NCI-H1694 (cell line): ENCODE measurements at regions not wholly inside any gene's neighbourhood (a gene's known extent, or its start where the extent isn't known, plus 50 kb on each side); places are given as distances from the start of the nearest gene placed in this dataset.
"Not testable (repeated sequence)": the region's sequence is repeated elsewhere in the genome, so short reads cannot be mapped to it uniquely, and the experiment has no call there.

Source experiments
- DNase-seq: peaks from one replicate; lab custom pipeline; 2025; lab: John Stamatoyannopoulos, UW

DNA sequence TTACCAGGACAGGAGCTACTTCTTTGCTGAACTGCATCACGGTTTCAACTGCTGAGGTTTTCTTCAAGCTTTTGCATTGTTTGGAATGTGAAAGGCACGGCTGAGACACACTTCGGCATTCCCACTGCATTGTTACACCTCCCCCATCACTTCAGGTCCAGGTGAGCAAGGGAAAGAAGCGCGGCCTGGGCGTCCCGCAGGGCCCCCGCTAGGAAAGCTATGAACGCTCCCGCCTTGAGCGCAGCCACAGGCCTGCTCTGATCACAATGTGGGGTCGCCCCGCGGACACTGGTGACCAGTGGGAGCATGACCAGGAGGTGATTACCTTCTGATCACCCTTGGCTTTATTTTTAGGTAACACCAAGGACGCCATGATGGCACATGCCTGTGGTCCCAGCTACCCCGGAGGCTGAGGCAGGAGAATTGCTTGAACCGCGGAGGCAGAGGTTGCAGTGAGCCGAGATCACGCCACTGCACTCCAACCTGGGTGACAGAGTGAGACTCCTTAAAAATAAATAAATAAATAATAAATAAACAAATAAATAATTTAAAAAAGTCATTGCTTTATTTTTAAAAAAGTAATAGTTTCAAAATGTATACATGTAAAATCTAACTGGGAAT is 82.2 kb upstream of the ANTXRL start:
- not testable (repeated sequence) for DNase-seq

DNA sequence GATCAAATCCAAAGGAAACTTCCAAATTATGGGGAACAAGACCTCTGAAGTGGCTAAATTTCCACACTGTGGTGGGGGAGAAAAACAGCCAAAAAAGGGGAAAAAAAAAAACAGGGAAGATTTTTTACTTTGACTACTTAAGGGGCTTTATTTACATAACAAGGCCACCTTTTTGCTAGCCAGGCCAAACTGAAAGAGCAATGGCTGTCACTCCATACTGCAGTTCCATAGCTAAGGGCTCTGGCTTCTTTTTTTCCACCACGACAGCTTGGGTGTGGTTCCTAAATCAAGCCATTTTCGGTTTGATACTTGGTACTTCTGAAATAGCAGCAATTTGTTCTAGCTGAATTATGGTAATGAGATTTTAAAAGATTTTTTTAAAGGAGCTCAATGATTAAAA is 76.4 kb upstream of the ANTXRL start:
- not testable (repeated sequence) for DNase-seq

DNA sequence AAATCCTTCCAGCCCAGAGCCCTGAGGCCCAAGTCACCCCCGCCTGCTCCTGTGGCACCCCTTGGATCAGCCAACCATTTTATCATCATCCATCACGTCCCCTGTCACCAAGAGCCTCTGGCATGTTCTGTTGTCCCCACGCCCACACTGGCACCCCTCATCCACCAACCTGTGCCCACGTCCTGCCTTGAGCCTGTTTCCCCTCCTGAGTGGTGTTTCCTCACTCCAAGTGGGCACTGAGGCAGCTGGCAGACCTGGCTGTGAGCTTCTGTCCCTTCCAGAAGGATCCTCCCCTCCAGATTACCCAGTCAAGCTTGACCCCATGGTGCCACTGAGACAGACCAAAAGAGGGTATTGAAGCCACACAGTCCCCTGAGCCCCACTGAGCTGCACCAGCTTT is 71.4 kb upstream of the ANTXRL start:
- DNase-seq, result no peak

DNA sequence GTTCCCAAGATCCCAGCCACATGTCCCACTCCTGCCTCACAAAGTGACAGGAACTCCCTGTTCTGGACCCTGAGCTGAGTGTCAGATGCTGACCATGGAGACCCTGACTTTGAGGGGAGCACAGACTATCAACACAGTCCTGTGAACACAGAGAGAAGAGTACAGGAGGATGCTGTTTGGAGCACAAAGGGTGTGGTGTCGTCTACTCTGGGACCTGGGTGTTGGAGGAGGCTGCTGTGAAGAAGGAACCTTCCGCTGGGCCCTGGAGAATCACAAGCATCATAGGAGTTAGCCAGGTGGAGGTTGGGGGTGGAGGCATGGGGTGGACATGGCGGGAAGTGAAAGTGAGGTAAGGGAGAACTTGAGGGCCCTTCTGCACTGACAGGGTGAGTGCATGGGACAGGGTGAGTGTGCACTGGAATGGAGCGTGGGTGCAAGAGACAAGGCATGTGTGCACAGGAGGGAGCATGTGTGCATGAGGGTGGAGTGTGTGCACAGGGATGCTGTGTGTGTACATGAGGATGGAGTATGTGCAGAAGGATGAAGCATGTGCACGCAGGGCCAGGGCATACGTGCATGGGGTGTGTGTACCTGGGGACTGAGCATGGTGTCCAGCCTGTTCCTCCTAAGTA is 70.7 kb upstream of the ANTXRL start:
- DNase-seq, result no peak

DNA sequence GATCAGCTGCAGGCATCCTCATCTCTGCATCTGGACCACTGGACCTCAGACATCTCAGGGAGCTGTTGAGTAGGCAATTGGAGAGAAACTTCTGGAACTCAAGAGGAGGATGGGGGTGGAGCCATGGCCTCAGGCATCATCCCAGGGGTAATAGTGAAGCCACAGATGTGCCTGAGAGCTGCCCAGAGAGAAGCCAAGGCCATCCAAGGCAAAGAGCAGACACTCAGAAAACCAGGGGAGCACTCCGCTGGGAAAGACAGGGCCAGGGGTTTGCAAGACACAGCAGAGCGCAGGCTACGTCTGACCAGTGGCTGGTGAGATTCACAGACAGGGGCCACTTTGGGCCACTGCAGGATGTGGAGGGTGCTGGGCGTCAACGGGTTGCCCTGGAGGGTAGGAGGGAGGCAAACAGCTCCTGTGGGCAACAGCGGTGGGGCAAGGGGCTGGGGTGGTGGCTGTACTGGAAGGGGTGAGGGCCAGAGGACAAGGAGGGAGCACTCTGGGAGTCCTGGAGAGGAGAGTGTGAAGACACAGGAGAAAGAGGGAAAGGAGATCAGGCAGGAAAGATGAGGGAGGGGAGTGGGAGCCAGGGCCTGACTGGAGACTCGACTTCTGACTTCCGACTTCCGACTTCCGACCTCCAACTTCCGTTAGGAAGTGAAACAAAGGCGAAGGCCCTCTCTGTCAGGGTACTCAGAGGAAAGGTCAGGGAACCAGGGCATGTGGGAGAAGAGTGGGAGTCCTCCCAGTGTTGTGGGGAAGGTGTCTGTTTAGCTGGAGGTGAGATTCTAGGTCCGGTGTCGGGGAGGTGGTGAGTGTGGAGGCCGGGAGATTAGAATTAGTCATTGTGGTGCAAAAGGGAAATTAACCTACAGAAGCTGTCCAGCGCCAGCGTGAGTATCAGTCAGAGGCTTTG is 69.7 kb upstream of the ANTXRL start:
- DNase-seq, result no peak

DNA sequence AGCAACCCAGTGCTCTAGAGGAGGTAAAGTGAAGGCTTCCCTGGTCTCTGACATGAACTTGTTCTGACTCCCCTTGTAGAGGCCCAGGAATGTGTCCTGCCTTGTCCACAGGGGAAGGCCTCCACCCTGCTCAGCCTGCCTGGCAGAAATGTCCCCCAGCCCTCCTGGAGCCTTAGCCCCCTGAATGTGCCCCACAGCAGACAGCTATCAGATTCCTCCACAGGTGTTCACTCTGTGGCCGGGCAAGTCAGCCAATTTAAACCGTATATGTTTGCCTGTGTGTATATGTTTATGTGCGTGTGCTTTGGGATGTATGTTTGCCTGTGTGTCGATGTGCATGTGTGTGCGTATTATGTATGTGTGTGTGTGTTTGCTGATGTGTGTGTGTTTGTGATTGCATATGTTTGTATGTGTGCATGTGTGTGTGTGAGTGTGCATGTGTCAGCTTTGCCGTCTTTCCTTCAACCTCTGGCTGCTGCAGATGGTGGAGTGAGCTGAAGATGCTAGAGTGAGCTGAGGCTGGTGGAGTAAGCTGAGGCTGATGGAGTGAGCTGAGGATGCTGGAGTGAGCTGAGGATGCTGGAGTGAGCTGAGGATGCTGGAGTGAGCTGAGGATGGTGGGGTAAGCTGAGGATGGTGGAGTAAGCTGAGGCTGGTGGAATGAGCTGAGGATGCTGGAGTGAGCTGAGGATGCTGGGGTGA is 68.9 kb upstream of the ANTXRL start:
- no peak for DNase-seq

DNA sequence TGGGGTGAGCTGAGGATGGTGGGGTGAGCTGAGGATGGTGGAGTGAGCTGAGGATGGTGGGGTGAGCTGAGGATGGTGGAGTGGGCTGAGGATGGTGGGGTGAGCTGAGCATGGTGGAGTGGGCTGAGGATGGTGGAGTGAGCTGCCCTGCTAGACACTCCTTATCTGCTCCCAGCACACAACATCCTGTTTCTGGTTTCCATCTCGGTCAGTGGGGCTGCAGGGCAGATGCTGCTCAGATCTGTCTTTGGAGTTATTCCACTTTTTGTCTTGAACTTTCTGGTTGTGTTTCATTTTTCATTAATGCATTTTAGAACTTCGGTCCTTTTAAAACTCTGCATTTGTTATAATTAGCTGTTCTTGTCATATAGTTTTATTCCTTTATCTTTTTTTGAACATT is 67.9 kb upstream of the ANTXRL start:
- no peak for DNase-seq

DNA sequence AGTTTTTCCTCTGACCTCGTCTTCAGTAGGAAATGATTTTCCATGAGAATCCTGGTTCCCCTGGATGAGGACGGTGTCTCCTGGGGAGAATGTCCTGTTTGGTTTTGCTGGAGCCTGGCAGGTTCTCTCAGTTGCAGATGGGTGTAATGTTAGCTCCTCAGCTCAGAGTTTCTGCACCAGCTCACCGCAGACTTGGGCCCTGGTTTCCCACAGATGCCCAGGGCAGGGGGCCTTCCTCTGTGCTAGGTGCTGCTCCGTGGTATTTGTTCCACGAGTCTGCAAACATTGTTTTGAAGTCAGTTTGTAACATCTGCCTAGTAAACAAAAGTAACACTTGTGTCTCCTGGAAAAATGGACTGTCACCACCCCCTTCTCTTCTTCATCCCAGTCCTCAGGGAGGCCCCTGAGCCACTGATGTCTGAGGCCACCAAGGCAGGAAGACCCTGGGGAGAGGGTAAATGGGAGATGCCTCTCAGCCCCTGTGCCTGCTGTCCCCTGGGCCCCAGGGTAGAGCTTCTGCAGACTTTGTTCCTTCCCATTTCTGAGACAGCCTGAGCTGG is 67.3 kb upstream of the ANTXRL start:
- not testable (repeated sequence) for DNase-seq

DNA sequence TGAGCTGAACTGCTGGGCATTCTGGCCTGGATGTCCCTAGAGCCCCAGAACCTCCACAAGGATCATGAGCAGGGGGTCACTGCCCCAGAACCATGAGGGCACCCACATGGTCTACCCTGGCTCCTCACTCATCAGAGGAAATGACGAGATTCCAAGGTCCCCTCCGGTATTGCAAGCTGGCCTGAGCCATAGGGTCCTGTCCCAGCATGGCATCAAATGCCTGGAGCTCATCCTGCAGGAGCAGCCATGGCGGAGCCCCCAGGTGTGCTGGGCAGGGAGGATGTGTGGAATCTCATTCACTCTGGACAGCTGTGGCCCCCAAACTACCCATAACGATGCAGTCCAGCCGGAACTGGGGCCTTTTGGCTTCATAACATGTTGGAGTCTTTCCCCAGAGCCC is 66.6 kb upstream of the ANTXRL start:
- no peak for DNase-seq

DNA sequence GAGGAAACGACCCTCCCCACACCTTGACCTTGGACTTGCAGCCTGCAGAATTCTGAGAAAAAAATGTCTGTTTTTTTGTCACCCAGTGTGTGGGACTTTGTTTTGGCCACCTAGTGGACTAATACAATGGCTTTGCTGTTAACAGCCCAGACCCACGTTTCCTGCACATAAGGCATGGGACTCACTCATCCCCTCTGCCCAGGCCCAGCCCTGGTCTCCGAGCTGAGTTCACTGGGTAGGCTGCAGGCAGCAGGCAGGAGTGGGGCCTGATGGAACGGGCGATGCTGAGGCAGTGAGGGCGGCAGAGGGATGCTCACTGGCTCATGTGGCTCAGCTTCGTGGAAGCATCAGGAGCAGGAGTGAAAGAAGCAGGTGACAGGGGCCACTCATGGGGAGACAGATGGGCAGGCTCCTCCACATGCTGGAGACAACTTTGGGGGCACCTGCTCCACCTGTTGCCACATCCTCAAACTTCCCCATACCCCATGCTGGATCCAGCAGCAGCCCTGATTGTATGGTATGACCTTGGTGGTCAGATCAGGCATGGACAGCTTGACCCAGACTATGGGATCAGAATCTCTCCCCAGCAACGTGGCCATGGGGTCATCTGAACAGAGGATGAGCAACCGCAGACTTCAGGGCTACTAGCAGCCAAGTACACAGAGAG is 65.8 kb upstream of the ANTXRL start:
- DNase-seq, result no peak

DNA sequence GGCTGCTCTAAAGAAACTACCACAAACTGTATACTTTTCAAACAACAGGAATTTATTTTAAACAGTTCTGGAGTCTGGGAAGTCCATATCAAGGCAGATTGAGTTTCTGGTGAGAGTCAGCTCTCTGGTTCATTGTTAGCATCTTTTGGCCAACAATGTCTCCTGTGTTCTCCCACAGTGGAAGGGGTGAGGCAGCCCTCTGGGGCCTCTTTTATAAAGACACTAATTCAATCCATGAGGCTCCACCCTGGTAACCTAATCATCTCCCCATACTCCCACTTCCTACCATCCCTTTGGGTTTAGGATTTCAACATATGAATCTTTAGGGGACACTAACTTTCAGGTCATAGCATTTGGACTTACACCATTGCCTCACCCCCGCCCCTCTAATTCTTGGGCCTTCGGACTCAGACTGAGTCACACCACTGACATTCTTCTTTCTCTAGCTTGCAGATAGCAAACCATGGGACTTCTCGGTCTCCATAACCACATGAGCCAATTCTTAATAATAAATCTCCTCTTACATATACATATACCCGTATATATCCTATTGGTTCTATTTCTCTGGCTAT is 64.3 kb upstream of the ANTXRL start:
- no peak for DNase-seq

DNA sequence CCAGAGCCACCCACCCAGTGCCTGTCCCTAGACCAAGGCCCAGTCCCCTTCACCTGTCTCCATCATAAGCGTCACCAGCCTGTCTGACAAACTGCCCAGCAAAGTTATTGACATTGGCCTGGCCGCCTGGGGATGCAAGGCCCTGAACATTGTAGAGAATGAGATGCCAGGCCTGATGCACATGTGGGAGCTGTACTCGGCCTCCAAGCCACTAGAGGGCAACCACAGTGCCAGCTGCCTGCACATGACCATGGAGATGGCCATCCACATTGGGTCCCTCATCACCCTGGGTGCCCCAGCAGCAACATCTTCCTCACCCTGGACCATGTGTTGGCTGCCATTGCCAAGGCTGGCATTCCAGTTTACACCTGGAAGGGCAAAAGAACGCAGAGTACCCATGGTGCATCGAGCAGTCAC is 63.7 kb upstream of the ANTXRL start:
- no peak for DNase-seq

DNA sequence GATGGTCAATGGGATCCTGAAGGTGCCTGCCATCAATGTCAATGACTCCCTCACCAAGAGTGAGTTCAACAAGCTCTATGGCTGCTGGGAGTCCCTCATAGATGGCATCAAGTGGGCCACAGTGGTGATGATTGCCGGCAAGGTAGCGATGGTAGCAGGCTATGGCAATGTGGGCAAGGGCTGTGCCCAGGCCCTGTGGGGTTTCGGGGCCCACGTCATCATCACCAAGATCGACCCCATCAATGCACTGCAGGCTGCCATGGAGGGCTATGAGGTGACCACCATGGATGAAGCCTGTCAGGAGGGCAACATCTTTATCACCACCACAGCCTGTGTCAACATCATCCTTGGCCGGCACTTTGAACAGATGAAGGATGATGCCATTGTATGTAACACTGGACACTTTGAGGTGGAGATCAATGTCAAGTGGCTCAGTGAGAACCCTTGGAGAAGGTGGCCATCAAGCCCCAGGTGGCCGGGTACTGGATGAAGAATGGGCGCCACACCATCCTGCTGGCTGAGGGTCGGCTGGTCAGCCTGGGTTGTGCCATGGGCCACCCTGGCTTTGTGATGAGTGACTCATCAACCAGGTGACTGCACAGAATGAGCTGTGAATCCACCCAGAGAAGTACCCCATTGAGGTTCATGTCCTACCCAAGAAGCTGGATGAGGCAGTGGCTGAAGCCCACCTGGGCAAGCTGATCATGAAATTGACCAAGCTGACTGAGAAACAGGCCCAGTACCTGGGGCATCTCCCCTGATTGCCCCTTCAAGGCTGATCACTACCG is 63.0 kb upstream of the ANTXRL start:
- no peak for DNase-seq

DNA sequence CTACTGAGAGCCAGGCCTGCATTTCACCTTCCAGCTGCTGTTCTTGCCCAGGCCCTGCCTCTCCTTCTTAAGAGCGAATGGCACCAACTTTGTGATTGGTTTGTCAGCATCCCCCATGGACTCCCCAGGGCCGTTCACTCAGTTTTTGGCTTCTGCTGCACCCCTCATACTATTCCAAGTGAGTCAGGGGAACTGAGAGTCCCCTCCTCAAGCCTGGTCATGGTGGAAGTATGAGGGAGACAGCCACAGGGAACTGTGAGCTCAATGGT is 62.4 kb upstream of the ANTXRL start:
- DNase-seq, result no peak

DNA sequence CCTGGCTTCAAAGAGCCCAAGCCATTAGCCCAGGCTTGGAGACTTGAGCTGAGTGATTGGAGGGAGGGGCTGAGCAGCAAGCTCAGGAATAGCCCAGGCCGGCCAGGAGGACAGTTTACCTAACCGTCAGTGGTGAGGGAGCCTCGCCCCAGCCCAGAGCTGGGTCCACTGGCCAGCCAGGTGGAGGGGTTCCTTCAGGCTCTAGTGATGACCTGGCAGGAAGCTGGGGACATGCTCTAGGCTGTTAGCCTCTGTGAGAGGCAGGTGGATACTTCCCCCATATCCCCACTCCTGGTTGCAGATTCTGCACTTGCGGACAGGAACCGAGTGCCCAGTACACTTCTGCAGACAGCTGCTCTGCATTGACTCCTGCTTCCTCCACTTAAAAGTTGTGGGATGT is 61.2 kb upstream of the ANTXRL start:
- no peak for DNase-seq

DNA sequence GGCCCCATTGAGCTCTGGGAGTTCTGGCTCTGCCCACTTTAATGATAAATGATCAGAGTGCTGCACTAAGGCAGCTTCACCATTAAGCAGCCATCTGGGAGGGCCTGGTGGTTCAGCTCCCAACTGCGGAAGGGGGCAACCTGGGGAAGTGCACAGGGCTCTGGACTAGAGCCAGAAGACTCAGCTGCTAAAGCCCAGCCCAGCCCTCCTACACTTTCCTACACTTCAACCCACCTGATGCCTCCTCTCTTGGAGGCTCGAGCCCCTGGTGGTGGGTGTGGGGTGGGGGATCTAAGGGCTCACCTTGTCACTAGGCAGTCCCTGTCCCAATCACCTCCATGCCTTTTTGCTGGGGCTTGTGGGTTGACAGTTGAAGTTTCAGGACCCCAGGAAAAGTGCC is 60.6 kb upstream of the ANTXRL start:
- no peak for DNase-seq

DNA sequence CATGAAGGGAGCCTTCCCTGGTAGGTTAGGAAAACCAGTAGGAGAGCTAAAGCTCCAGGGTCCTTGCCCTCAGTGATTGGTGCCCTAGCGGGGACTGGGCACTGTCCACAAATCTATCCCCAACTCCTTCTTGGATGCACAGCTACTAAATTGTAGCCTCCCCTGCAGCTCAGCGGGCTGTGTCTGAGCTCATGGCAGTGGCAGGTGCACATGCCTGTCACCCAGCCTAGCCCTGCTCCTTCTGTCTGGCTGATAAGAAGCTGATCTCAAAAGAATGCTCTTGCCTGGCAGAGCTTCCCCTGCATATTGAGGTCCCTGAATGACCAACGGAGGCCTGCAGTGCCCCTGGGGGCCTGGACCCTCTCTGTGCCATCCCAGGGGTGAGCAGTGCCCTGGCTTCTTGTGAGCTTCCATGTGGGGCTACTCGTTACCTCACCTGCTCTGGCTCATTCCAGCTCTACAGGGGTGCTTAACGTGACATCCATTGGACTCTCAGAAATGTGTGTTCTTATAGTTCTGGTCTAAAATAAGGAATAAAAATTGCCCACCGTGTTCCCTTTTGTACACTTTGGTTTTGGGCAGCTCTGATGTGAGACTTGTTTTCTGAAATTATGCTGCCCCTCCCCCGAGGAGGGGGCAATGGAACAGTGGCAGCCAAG is 59.8 kb upstream of the ANTXRL start:
- DNase-seq, result no peak

DNA sequence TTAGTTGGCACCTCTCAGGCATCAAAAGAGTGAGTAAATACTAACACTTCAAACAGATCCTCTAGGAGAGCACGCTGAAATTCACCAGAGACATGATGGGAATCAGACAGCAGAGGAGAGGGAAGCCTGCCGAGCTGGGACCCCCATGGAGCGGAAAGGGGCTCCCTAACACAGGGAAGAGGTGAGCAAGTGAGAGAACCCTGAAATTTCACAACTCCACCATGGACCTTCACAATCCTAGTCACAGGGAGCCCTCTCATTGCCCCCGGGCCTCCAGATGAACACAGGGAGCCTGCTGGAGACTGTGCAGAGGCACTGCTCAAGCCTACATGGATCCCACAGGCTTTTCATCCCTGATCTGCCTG is 59.2 kb upstream of the ANTXRL start:
- no peak for DNase-seq

DNA sequence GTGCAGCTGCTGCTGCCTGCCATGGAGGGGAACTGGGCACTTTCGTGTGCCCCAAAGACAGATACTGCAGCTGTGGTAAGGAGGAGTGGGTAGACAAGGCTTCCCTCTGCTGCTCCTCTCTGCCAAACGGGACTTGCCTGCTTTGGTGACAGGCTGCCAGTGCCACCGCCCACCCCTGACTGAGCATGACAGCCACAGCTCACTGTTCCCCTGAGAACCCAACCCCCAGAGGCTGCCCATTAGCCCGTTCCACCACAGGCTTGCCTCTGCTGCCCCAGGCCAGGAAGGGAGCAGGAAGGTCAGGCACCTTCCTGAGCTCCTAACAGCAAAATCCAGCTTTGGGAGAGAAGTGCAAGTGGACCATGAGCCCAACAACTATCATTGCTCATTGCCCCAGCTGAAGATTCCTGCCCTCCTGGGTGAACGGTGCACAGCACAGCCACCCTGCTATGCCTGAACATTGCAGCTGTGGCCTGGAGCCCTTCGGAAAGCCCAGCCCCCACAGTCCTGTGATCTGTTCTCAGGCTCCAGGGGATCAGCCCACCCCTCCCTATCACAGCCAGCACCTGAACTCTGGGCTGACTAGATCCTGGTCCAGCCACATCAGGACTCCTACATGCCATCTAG is 58.7 kb upstream of the ANTXRL start:
- no peak for DNase-seq

DNA sequence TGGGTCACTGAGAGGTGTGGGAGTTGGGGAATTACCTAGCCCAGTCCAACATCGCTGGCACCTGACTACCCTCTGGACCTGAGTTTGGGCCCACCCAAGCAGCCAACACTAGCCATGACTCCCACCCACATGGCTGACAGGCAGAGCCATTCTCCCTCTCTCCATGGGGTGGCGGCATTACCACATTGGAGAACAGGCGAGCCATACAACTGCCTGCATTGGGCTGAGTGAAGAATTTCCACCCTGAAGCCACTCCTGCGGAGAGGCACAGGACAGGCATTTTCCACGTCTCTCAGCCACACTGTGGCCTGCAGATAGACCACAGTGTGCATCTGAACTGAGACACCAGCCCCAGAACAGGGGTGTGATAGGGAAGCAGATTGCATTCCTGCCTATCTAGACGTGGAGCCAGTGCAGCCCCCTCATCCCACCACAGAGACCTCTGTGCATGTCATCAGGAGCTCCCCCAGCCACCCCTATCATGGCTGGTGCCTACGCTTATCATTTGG is 58.2 kb upstream of the ANTXRL start:
- peak; percentile 59 for DNase-seq
